Liver (tissue), 3 donors: ENCODE measurements at regions not wholly inside any gene's neighbourhood (a gene's known extent, or its start where the extent isn't known, plus 50 kb on each side); places are given as distances from the start of the nearest gene placed in this dataset.

Source experiments
- FOXA1 ChIP-seq: IDR thresholded peaks from 2 replicates; pipeline ENCODE4 v1.6.1; 2016; ENCODE audit warnings: antibody characterized with exemption
- REST ChIP-seq: IDR thresholded peaks from 2 replicates; pipeline ENCODE4 v1.6.1; 2016; ENCODE audit warnings: antibody characterized with exemption, mild to moderate bottlenecking
- TAF1 ChIP-seq: conservative IDR thresholded peaks from 2 replicates; pipeline ENCODE4 v1.6.1; 2016; ENCODE audit warnings: antibody characterized with exemption, mild to moderate bottlenecking
- TF ChIP-seq, protein P1 (sequence below): fragments of 150-350 bp; IDR thresholded peaks from 2 replicates; pipeline ENCODE4 v1.5.1; 2017; ENCODE audit warnings: improper control_type of control experiment, low read depth, low read length; ENCODE audit not compliant: missing input control
- donor health status: healthy.
- donor health status: healthy.

GRCh38 chr9:86636038-86636437 is 281.8 kb upstream of the TUT7 start:
- TF ChIP-seq, protein P1, sequence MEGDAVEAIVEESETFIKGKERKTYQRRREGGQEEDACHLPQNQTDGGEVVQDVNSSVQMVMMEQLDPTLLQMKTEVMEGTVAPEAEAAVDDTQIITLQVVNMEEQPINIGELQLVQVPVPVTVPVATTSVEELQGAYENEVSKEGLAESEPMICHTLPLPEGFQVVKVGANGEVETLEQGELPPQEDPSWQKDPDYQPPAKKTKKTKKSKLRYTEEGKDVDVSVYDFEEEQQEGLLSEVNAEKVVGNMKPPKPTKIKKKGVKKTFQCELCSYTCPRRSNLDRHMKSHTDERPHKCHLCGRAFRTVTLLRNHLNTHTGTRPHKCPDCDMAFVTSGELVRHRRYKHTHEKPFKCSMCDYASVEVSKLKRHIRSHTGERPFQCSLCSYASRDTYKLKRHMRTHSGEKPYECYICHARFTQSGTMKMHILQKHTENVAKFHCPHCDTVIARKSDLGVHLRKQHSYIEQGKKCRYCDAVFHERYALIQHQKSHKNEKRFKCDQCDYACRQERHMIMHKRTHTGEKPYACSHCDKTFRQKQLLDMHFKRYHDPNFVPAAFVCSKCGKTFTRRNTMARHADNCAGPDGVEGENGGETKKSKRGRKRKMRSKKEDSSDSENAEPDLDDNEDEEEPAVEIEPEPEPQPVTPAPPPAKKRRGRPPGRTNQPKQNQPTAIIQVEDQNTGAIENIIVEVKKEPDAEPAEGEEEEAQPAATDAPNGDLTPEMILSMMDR = no peak
- TF ChIP-seq TAF1 (no peak), FOXA1 (no peak), REST (no peak)
